HG03025 (cell line): ENCODE measurements at regions not wholly inside any gene's neighbourhood (a gene's known extent, or its start where the extent isn't known, plus 50 kb on each side); places are given as distances from the start of the nearest gene placed in this dataset.

Experiments
- ATAC-seq: cut with Tn5 transposase; IDR thresholded peaks from one replicate; pipeline ENCODE4 v1.9.1; 2021; ENCODE audit warnings: mild to moderate bottlenecking, moderate library complexity; ENCODE audit not compliant: unreplicated experiment, low FRiP score

DNA sequence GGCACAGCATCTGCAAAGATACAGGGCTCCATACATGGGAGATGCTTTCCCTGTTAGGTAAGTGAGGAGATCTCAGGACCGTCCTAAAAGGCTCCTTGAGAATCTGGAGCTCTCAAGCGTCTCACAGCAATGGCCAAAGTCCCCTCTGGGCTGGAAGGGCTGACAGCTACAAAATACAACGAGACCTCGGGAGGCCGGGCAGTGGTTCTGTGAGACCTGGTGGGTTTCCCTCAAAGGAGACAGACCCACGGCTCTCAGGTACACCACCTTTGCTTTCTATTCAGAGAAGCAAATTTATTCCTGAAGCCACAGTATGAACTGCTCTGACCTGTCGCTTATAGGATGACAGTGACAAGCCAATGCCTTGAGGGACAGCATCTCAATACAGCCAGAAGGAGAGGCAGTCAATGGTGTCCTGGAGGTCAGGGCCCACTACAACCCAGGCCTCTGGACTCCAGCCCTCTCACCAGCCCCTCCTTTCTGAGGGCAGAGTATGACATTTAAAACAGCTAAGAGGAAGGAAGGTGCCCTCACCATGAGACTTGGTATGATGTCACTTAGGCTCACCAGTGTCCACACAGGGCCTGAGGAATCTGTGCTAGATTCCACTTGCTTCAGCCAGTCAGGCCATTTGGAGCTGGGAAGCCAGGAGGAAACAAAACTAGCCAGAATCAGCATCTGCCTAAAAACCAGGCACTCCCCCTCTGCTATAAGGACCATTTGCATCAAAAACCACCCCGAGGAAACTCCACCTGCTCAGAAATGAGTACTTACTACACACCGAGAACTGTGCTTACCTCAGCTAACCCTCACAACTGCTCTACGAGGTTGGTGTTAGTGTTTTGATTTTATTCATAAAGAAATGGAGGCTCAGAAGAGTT, 86.5 kb upstream of the FSTL4 start:
- ATAC-seq, result no peak

DNA sequence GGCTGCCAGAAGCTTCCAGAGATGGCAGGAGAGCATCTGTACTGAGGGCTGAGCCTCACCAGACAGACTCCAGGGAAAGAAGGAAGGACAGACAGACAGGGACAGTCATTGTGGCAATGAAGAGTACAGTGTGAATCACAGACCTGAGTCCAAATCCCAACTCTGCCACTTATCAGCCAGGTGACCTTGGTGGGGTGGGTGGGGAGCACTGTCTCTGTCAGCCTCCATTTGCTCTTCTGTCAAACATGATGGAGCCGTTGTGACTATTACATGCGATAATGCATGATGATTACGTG, 85.9 kb upstream of the FSTL4 start:
- no peak for ATAC-seq

DNA sequence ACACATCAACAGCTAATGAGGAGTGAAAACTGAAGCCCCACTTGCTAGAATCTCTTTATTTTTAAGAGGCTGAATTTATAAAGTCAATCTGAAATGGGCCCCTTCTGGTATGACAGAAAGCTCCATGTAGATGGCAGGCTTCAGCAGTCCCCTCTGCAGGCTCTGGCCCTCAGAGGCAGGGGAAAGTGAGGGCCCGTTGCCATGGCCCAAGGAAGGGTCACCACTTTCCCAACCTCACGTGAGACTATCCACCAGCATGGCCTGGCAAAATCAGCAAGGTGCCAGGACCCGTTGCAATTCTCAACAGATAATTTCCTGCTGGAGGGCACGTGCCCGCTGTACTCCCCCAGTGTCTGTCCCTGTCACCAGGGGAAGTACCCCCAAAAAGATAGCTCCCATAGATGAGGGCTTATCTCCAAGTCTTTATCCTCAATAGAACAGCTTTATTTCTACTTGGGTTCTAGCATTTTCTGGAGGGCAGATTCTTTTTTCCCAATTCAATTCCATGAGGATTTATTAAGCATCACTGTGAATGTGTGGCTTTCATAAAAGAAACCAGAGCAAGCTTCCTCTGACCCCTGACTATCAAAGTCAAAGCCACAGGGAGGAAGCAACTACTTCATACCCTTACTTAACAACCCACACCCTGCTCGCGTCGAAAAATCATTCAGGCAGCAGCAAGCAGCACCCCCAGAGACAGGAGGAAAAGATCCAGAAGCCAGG, 85.4 kb upstream of the FSTL4 start:
- ATAC-seq, result no peak

DNA sequence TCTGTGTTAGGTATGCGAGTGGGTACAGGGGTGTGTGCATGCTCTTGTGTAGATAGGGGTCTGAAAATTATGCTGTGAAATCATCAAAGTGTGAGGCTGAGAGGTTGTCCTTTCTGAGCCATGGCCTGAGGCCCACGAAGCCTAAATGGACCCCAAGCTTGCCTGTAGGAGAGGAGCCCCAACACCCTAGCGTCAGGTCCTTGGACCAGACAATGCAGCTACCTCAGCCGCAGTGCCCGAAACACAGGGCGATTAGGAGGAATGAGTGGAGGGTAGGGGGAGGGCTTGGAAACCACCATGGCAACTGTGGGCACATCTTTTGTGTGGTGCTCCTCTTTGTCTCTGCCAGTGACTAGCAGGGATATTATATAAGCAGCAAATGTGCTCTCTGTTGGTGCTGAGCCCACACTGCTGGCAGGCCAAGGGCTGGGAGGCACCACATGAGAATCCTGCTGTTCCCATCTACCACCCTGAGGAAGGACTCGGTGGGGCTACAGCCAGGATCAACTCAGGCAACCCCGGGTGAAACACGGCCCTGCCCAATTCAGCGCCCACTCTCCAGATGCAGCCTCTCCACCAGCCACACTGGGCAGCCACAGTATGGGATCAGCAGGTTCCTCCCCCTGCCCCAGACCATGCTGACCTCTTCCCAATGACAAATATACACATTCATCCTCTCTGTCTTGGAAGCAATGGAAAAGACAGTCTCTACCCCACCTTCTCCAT, 84.6 kb upstream of the FSTL4 start:
- no peak for ATAC-seq

DNA sequence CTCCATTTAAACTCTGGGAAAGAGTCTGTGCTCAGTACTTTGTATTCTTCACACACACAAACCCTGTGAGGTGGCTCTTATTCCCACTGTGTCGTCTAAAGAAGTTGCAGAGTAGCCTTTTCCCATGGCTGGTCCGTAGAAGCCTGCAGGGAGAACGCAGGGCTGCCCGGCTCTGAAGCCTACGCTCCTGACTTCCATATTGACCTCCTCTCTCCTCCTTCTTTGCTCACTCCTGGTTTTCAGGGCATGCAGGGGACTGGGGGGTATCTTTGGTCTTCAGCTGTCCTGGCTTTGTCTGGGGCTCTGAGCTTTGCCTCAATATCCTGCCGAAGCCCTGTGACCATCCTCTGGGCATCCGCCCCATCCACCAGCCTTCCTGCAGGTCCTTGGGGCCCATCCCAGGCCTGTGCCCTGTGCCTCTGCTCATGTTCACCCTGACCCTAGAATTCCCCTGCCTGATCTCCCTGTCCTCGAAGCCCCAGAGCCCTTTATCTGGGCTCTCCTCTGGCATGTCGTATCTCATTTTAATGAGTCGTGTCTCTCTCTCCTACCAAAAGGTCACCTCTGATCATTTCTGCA, 83.8 kb upstream of the FSTL4 start:
- no peak for ATAC-seq

DNA sequence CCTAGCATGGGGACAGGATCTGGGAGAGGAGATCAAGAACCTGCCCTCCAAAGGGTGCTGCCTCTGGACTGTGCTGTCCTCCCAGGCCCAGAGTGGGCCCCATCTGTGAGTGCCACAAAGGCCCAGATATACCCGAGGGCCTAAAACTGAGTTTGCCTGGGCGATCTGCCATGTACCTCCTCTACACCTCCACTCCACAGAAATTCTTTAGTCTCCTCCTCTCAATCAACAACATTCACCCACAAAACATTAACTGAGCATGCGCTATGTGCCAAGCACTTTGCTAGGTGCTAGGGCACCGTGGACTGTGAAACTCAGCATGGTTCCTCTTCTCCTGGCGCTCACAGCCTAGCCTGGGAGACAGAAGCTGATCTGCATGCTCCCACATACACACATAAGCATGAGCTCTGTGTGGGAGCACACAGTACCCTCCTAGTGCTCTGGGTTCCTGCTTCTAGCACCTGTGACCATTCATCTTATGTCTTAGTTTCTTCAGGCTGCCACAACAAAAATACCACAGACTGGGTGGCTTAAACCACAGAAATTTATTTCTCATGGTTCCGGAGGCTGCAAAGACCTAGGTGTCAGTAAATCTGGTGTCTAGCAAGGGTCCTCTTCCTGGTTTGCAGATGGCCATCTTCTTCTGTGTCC, 82.0 kb upstream of the FSTL4 start:
- ATAC-seq, result no peak

DNA sequence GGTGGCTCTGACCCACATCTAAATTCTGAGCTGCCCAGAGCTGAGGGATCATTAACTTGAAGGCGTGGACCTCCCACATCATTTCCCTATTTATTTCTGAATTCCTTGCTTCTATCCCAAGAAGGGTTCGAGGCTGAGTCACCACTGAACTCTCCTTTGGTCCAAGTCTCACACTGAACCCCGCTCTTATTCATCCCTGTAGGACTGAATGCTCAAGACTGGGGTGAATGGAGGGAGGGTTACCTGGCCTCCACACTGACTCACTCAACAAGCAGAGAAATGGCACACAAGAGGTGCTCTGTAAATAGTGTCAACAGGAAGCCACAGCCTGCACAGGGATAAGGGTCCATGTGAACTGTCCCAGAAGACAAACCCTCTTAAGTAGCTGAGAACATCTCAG, 79.1 kb upstream of the FSTL4 start:
- no peak for ATAC-seq

DNA sequence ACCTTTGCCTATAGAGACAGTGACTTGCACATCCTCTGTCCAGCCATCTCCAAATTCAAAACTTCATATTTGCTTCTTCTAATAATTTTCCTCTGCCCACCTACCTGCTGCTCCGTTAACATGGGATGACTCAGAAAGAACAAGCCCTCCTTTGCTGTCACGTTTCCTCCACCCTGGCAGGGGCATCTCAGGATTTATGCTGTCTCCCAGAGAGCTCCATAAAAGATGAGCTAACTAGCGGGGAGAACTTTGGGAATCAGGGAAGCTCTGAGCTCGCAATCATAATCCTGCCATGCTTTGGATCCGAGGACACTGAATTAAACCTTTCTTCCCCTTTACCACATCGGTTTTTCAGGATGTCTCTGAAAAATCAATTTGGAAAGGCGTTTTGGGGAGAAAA, 78.4 kb upstream of the FSTL4 start:
- ATAC-seq, result no peak

DNA sequence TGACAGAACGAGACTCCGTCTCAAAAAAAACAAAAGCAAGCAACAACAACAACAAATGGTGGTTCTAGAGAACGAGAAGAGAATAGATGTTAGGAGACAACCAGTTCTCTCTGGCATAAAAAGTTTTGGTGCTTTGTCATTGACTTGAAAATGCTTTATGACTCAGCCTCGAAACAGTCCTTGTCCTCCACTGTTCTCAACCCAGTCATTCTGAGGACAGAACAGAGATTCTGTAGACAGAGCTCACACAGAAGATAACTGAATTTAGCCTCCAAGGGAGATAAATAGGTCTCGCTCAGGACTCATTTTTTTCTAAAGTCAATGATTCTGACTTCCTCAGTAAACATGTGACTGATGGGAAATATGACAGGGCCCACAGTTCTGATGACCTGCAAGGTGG, 76.0 kb upstream of the FSTL4 start:
- no peak for ATAC-seq

DNA sequence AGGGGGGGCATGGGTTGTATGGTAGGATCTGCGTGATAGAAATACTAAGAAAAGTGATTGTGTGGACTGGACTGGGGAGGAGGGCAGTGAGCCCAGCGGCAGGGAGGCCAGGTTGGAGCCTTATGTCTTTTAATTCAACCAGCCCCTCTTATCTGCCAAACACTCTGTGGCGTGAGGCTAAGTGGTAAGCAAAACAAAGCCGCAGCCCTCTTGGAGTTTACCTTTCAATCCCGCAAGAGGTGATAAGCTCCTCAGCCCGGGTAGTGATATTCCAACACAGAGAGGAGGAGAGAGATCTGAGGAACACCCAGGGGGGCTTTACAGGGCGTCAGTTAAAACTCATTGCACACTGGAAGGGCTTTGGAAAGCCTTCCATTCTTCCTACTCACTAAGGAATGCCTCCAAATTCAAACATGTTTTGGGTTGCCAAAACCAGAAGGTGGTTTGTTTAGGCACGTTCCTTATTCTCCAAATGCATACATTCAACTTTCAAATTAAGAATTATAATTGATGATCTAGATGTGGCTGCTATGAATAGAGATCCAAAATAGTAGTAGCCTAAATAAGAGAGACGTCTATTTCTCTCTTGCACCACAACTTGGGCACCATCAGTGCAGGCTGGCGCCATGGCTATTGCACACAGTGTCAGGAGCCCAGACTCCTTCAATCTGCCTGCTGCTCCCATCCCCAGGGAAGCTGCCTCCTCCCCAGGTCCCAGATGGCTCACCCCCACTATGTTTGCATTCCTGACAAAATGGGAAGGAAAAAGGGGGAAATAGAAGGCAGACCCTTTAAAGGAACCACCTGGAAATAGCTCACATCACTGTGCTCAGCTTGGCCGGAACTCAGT, 75.1 kb upstream of the FSTL4 start:
- no peak for ATAC-seq

DNA sequence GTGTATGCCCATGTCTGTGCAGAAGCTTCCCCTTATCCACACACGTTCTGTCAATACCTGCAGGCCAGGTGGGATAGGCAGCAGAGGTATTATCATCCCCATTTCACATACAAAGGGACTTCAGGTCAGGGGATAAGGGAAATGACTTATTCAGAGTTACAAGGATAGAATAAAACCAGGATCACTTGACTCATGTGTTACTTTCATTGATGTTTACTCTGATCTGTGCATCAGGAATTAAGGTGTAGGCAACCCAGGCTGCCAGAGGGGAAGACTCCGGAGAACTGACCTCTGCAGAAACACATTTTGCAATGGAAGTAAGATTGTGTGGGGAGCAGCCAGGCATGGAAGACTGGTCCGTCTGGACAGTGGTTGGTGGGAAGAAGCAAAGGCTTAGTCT, 74.2 kb upstream of the FSTL4 start:
- no peak for ATAC-seq

DNA sequence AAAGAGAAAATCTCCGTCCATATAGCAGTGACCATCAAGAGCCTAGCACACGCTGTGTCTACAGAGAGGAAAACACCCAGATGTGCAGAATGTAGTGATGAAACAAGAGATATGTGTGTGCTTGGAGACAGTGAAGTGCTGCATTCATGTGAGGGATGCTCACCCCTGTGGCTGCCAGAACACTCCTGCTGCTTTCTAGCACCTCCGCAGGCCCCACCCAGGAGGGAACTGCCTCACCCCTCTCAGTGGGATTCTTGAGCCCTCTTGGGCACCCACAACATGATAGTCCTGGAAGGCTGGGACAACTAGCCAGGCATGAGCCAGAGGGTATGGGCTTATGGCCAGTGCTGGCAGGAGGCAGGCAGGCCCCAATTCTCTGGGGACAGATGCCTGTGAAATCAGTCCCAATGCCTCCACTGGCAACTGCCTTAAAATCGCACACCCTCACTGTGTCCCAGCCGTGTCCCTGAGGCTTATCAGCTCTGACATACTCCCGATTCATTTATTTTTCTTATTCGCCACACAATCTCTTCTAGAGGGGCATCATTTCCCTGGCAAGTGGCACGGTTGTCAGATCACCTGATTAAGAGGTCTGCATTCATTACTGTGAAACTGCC, 73.2 kb upstream of the FSTL4 start:
- no peak for ATAC-seq

DNA sequence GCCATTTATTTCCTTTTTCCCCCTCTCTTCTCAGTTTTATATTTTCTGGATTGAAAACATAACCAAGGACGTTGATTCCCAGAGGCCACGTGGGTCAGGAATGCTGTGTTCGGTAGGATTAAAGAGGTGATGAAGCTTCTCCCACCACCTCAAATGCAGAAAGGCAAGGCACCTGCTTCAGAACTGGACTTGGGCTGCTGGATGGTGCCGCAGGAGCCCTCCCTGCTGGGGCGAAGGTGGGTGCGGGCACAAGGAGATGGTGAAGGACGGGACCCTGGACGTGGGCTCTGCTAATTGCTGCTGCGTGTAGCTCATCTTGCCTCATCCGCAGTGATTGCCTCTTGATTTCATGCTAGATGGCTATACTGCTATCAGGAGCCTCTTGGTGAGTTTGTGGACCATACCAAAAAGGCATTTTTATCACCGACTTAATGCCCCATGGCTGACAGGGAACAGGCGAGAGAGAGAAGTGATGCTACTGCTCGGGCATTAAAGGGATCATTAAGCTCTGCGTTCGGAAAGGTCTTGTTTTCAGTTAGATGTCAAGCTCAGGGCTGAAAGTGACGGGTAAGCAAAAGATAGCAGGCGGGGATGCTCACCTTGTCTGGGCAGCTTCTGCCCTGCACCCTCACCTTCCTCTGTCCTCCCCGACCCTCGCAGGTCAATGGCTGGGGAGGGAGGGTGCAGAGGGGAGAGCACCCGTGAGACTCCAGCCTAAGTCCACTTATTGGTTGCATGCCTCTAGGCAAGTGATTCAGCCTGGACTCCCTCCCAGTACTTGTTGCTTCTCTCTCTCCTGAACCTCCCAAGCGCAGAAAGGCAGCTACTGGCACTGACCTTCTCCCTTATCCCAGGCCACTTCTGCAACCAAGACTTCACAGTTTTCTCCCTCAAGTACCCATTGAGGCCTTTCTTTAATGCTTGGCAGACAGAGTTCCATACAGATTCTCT, 71.6 kb upstream of the FSTL4 start:
- no peak for ATAC-seq

DNA sequence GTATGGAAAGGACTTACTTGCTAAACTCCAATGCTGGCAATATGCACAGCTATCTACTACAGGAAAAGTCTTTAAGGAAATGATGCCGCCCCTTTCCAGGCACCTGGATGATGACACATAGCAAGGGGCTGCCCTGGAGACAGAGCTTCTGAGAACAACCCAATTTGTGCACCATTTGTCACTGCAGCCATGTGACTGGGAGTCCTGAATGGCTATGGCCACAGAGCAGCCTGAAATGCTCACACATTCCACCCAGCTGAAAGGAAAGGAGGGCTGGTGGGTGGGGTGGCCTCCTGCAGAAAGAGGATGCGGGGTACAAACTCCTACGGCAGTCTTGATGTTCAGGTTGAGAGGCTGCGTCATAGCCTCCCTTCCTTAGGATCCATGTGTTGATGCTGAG, 70.1 kb upstream of the FSTL4 start:
- ATAC-seq, result no peak

DNA sequence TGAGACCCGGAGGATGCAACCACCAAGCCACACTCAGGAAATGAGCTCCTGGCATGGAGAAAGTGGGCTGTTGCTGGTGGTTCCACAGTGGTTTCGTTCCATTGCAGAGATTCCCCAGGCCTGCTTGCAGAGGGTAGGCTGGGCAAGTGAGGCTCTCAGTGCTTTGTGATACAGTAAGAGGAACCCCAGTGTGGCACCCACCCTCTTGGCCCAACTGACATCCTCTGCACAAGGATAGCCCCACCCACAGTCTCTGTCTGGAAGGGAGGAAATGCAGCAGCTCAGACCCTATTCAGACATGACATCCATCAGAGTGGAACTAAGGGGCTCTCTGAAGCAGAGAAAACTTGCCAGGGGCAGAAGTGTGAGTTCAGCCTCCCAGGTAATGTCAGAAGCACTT, 69.6 kb upstream of the FSTL4 start:
- no peak for ATAC-seq

DNA sequence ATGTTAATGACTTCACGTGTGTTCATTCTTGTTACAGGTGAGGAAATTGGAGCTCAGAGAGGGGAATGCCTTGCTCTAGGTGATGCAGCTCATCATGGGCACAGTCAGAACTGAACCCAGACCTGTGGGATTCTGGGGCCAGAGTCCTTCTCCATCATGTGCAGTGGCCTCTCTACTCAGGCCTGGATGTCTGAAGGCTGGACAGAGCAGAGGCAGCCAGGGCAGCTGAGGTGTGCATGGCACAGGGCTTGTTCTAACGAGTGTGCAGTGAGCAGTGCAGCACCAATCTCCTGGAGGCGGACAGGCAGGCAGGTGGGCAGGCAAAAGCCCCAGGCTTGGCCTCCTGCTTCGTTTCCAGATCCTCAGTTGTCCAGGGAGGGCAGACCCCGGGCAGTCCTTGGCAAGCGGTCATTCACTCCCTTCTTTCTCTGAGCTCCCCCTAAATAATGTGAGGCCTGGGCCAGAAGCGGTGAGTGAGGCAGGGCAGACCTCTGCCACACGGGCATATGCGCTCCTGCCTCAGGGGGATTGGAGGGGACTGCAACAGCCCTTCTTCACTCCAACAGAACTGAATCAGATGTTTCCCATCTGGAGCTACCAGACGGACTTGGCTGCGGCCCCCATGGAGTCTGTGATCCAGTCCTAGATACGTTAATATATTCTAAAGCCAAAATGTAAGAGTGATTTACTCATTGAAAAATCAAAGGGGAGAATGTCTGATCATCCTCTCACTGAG, 68.7 kb upstream of the FSTL4 start:
- no peak for ATAC-seq

DNA sequence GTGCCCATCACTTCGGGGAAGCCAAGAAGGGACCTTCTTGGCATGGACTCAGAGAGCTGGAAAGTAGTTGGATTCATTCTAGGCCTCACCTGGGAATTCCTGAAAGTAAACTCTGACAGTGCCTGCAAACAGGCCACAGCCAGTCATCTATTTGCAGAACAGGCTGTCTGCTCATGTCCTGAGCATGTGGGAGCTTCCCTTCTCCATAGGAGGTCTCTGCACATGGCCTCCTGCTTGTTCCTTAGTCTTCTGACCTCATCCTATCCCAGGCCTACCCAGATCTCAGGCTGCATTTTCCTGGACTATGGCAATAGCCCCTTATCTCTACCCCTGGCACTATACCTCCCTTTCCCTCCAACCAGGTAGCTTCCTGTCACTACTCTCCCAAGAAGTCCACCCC, 67.2 kb upstream of the FSTL4 start:
- no peak for ATAC-seq
